ENCODE measurements at regions not wholly inside any gene's neighbourhood (a gene's known extent, or its start where the extent isn't known, plus 50 kb on each side); places are given as distances from the start of the nearest gene placed in this dataset.

GRCh38 chr2:62593825-62594224 lies 87.8 kb upstream of the TMEM17 start:
- no peaks in the 10 kb centered on the region for H3K9me3 Mint-ChIP-seq
- H3K36me3 Mint-ChIP-seq (ENCODE audit: low read depth): no peaks in the 10 kb centered on the region
- TF ChIP-seq CTCF (IDR thresholded peaks at IDR 0.05): no peak
- H3K4me3 Mint-ChIP-seq: no peak overlapping the region
- H3K27me3 Mint-ChIP-seq (ENCODE audit: insufficient read depth): no peaks in the 10 kb centered on the region
- no peak overlapping the region for H3K27ac Mint-ChIP-seq
- DNase-seq: no peak
- peaks cover 52% of the 10 kb centered on the region for H3K4me1 Mint-ChIP-seq (ENCODE audit: low read depth)

- Mint-ChIP-seq H3K27me3 (ENCODE audit: insufficient read depth) (no peaks in the 10 kb centered on the region), H3K4me3 (no peak overlapping the region), H3K36me3 (ENCODE audit: low read depth) (no peaks in the 10 kb centered on the region), H3K27ac (no peak overlapping the region), H3K4me1 (ENCODE audit: low read depth) (peaks cover 57% of the 10 kb centered on the region), H3K9me3 (no peaks in the 10 kb centered on the region)
- TF ChIP-seq CTCF (IDR thresholded peaks at IDR 0.05): no peak
- DNase-seq: no peak
Observed at GRCh38 chr2:62591491-62591890, 85.5 kb upstream of the TMEM17 start.

- no peak for TF ChIP-seq CTCF (IDR thresholded peaks at IDR 0.05)
- no peak overlapping the region for H3K4me3 Mint-ChIP-seq
- no peaks in the 10 kb centered on the region for H3K9me3 Mint-ChIP-seq
- DNase-seq: no peak
- H3K27me3 Mint-ChIP-seq (ENCODE audit: insufficient read depth): no peaks in the 10 kb centered on the region; the same call in 1 of the 2 replicates
- H3K27ac Mint-ChIP-seq: no peak overlapping the region
- H3K36me3 Mint-ChIP-seq (ENCODE audit: low read depth): no peaks in the 10 kb centered on the region
- H3K4me1 Mint-ChIP-seq (ENCODE audit: low read depth): peaks cover 40% of the 10 kb centered on the region
Observed at GRCh38 chr2:62589691-62590356, 83.8 kb upstream of the TMEM17 start.

GRCh38 chr2:62587592-62587991 lies 81.6 kb upstream of the TMEM17 start:
- TF ChIP-seq CTCF (IDR thresholded peaks at IDR 0.05): no peak
- Mint-ChIP-seq H3K36me3 (ENCODE audit: low read depth) (peaks cover 9% of the 10 kb centered on the region; the same call in 1 of the 2 replicates), H3K27ac (no peak overlapping the region), H3K4me3 (no peak overlapping the region), H3K4me1 (ENCODE audit: low read depth) (peaks cover 38% of the 10 kb centered on the region), H3K27me3 (ENCODE audit: insufficient read depth) (no peaks in the 10 kb centered on the region; the same call in 1 of the 2 replicates), H3K9me3 (peaks cover 5% of the 10 kb centered on the region; the same call in 1 of the 2 replicates)
- DNase-seq: no peak

GRCh38 chr2:62586981-62587380 lies 81.0 kb upstream of the TMEM17 start:
- peaks cover 38% of the 10 kb centered on the region for H3K4me1 Mint-ChIP-seq (ENCODE audit: low read depth)
- no peaks in the 10 kb centered on the region; the same call in 1 of the 2 replicates for H3K27me3 Mint-ChIP-seq (ENCODE audit: insufficient read depth)
- TF ChIP-seq CTCF (IDR thresholded peaks at IDR 0.05): no peak
- H3K27ac Mint-ChIP-seq: peak overlapping the region; percentile 2; the same call in 1 of the 2 replicates
- H3K4me3 Mint-ChIP-seq: no peak overlapping the region
- H3K36me3 Mint-ChIP-seq (ENCODE audit: low read depth): peaks cover 9% of the 10 kb centered on the region; the same call in 1 of the 2 replicates
- H3K9me3 Mint-ChIP-seq: peaks cover 8% of the 10 kb centered on the region; the same call in 1 of the 2 replicates
- peak; percentile 39 for DNase-seq

All from HFFc6 (cell line).